ENCODE measurements at regions not wholly inside any gene's neighbourhood (a gene's known extent, or its start where the extent isn't known, plus 50 kb on each side); places are given as distances from the start of the nearest gene placed in this dataset.

DNA sequence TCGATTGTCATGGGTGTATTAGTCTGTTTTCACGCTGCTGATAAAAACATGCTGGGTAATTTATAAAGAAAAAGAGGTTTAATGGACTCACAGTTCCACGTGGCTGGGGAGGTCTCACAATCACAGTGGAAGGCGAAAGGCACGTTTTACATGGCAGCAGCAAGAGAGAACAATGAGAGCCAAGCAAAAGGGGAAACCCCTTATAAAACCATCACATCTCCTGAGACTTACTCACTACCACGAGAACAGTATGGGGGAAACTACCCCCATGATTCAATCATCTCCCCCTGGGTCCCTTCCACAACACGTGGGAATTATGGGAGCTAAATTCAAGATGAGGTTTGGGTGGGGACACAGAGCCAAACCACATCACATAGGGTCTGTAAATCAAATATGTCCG, 167.4 kb upstream of the XYLT1 start:
- Histone ChIP-seq H3K4me3 (ENCODE audit: insufficient read length, low read depth) (no peak overlapping the region), H3K9ac (ENCODE audit: insufficient read length, low read depth) (no peak overlapping the region), H3K27me3 (ENCODE audit: insufficient read depth, insufficient read length) (no peaks in the 10 kb centered on the region), H3K9me3 (ENCODE audit: insufficient read depth, low read length) (no peaks in the 10 kb centered on the region; the same call in 1 of the 2 replicates), H3K4me1 (ENCODE audit: insufficient read depth, insufficient read length) (no peaks in the 10 kb centered on the region), H3K36me3 (ENCODE audit: insufficient read depth, insufficient read length, low read length) (no peaks in the 10 kb centered on the region)
- TF ChIP-seq YY1 (IDR thresholded peaks at IDR 0.05; ENCODE audit: insufficient read depth, insufficient read length) (no peak), SUZ12 (IDR thresholded peaks at IDR 0.05; ENCODE audit: extremely low read depth, insufficient read depth, insufficient read length) (no peak), ZNF274 (IDR thresholded peaks at IDR 0.05; ENCODE audit: low read depth, low read length) (no peak)
- DNase-seq (ENCODE audit: low read depth, low spot score), result no peak

DNA sequence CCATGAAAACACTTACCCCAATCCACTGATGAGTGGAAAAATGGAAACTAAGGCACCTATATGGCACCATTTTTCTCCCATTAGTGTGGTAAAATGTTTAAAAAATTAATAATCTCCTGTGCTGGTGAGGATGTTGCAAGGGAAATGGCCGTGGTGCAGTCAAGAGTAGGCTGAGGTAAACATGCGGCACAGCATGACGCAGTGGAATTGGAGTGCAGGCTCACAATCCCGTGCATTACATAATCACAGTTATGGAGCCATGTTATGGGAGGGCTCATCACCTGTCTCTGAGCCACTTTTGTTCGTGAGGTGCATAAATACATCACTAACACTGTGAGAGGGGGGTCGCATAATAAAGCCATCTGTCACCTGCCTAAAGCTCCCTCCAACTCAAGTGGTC, 164.4 kb upstream of the XYLT1 start:
- no peak for DNase-seq (ENCODE audit: low read depth, low spot score)
- H3K36me3 ChIP-seq (ENCODE audit: insufficient read depth, insufficient read length, low read length), result no peaks in the 10 kb centered on the region

DNA sequence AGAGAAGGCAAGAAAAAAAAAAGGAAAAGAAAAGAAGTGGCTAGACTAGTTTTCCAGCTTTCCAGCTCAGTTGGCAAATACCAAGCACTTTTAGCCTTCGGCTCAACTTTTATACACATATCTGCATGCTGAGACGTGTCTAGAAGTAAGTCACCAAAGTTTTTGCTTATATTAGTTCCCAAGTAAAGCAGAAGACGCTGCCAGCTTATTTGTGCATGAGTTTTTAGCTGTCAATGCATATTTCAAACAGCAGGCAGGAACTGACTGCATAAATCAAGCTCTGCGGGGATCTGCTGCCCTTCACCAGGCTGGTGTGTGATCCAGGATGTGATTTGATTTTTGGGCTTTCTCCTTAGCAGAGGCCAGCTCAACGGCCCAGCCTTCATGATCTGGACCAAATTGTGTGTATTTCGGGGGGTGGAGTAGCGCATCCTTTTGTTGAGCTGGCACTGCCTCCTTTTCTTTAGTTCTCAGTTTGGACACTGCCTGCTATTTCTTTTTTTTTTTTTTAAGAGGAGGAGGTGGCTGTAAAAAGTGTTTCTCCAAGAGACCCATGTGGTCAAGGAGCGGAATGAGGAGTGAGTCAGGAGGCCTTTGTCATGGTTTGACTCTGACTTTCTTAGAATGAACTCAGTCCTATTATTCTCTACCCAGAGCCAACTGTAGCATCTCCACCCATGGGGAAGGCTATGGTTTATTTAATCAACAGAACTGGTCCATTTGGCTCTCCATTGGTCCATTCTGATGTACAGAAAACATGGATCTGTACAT, 162.6 kb upstream of the XYLT1 start:
- Histone ChIP-seq H3K27me3 (ENCODE audit: insufficient read depth, insufficient read length) (no peaks in the 10 kb centered on the region), H3K9ac (ENCODE audit: insufficient read length, low read depth) (no peak overlapping the region), H3K4me1 (ENCODE audit: insufficient read depth, insufficient read length) (no peaks in the 10 kb centered on the region), H3K36me3 (ENCODE audit: insufficient read depth, insufficient read length, low read length) (no peaks in the 10 kb centered on the region), H3K9me3 (ENCODE audit: insufficient read depth, low read length) (no peaks in the 10 kb centered on the region; the same call in 1 of the 2 replicates), H3K4me3 (ENCODE audit: insufficient read length, low read depth) (no peak overlapping the region)
- TF ChIP-seq ZNF274 (IDR thresholded peaks at IDR 0.05; ENCODE audit: low read depth, low read length) (no peak), YY1 (IDR thresholded peaks at IDR 0.05; ENCODE audit: insufficient read depth, insufficient read length) (no peak), SUZ12 (IDR thresholded peaks at IDR 0.05; ENCODE audit: extremely low read depth, insufficient read depth, insufficient read length) (no peak)
- no peak for DNase-seq (ENCODE audit: low read depth, low spot score)

More for the DNA sequence above, 164.4 kb upstream of the XYLT1 start:
- Histone ChIP-seq H3K9me3 (ENCODE audit: insufficient read depth, low read length) (no peaks in the 10 kb centered on the region; the same call in 1 of the 2 replicates), H3K27me3 (ENCODE audit: insufficient read depth, insufficient read length) (no peaks in the 10 kb centered on the region), H3K9ac (ENCODE audit: insufficient read length, low read depth) (no peak overlapping the region), H3K4me3 (ENCODE audit: insufficient read length, low read depth) (no peak overlapping the region), H3K4me1 (ENCODE audit: insufficient read depth, insufficient read length) (no peaks in the 10 kb centered on the region)
- no peak for TF ChIP-seq SUZ12 (IDR thresholded peaks at IDR 0.05; ENCODE audit: extremely low read depth, insufficient read depth, insufficient read length)
- no peak for TF ChIP-seq YY1 (IDR thresholded peaks at IDR 0.05; ENCODE audit: insufficient read depth, insufficient read length)
- TF ChIP-seq ZNF274 (IDR thresholded peaks at IDR 0.05; ENCODE audit: low read depth, low read length), result no peak

DNA sequence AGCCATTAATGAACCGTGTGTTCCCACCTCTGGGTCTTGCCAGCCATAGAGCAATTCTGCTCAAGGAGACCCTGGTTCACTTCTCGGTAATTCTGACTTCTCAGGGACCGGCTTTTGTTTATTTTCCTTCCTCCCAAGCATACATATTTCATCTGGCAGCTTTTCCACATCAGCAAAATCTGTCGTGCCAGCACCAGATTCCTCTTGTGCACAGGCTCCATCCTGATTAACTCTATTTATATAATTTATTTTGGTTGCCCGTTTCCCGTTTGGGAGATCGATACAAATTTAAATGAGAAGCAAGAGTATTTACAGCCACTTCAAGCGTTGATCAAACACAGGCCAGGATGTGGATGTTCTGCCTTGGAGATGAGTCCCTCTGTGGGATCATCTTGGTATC, 161.9 kb upstream of the XYLT1 start:
- H3K36me3 ChIP-seq (ENCODE audit: insufficient read depth, insufficient read length, low read length), result no peaks in the 10 kb centered on the region
- no peaks in the 10 kb centered on the region for H3K4me1 ChIP-seq (ENCODE audit: insufficient read depth, insufficient read length)
- TF ChIP-seq ZNF274 (IDR thresholded peaks at IDR 0.05; ENCODE audit: low read depth, low read length), result no peak
- no peak for TF ChIP-seq YY1 (IDR thresholded peaks at IDR 0.05; ENCODE audit: insufficient read depth, insufficient read length)
- H3K9me3 ChIP-seq (ENCODE audit: insufficient read depth, low read length), result peaks cover 4% of the 10 kb centered on the region
- DNase-seq (ENCODE audit: low read depth, low spot score), result no peak
- no peaks in the 10 kb centered on the region for H3K27me3 ChIP-seq (ENCODE audit: insufficient read depth, insufficient read length)
- no peak overlapping the region for H3K4me3 ChIP-seq (ENCODE audit: insufficient read length, low read depth)
- H3K9ac ChIP-seq (ENCODE audit: insufficient read length, low read depth), result no peak overlapping the region

DNA sequence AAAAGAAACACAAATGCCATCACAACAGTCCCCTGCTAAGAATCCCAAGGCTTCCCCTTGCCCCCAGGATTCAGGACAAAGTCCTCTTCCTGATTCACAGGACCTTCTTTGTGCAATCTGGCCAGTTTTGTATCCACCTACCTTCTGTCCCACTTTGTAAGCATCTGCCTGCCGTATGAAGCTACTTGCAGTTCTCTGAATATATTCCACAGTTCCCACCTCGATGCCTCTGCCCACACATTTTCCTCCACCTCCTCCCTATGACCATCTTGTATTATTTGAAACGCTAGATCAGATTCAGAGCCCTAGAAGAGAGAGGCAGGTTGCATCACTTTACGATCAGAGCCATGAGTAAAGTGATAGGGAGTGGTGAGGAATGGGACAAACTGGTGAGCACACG, 159.2 kb upstream of the XYLT1 start:
- H3K36me3 ChIP-seq (ENCODE audit: insufficient read depth, insufficient read length, low read length), result no peaks in the 10 kb centered on the region

DNA sequence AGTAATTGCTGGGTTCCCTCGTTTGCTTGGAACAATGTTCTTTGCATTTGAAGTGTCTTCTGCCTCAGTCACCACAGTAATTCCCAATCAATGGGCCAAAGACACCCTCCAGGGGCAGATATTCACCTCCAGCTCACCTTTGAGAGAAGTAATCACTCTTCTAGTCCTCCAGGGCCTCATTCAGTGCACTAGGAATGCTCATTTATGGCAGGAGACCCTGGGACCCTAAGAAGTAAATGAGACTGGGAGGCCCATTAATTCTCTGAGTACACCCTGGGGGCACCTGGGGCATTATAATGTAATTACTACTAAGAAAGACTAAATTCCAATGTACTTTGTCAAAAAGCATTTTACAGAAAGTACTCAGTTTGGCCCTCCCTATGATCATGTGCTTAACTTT, 158.2 kb upstream of the XYLT1 start:
- Histone ChIP-seq H3K4me1 (ENCODE audit: insufficient read depth, insufficient read length) (no peaks in the 10 kb centered on the region), H3K36me3 (ENCODE audit: insufficient read depth, insufficient read length, low read length) (no peaks in the 10 kb centered on the region), H3K9ac (ENCODE audit: insufficient read length, low read depth) (no peak overlapping the region), H3K4me3 (ENCODE audit: insufficient read length, low read depth) (no peak overlapping the region), H3K9me3 (ENCODE audit: insufficient read depth, low read length) (peaks cover 27% of the 10 kb centered on the region), H3K27me3 (ENCODE audit: insufficient read depth, insufficient read length) (no peaks in the 10 kb centered on the region)
- DNase-seq (ENCODE audit: low read depth, low spot score), result no peak
- no peak for TF ChIP-seq SUZ12 (IDR thresholded peaks at IDR 0.05; ENCODE audit: extremely low read depth, insufficient read depth, insufficient read length)
- no peak for TF ChIP-seq YY1 (IDR thresholded peaks at IDR 0.05; ENCODE audit: insufficient read depth, insufficient read length)
- no peak for TF ChIP-seq ZNF274 (IDR thresholded peaks at IDR 0.05; ENCODE audit: low read depth, low read length)

More for the DNA sequence above, 159.2 kb upstream of the XYLT1 start:
- DNase-seq (ENCODE audit: low read depth, low spot score), result no peak
- Histone ChIP-seq H3K27me3 (ENCODE audit: insufficient read depth, insufficient read length) (no peaks in the 10 kb centered on the region), H3K9ac (ENCODE audit: insufficient read length, low read depth) (no peak overlapping the region), H3K4me3 (ENCODE audit: insufficient read length, low read depth) (no peak overlapping the region), H3K9me3 (ENCODE audit: insufficient read depth, low read length) (peaks cover 20% of the 10 kb centered on the region), H3K4me1 (ENCODE audit: insufficient read depth, insufficient read length) (no peaks in the 10 kb centered on the region)
- TF ChIP-seq ZNF274 (IDR thresholded peaks at IDR 0.05; ENCODE audit: low read depth, low read length) (no peak), SUZ12 (IDR thresholded peaks at IDR 0.05; ENCODE audit: extremely low read depth, insufficient read depth, insufficient read length) (no peak), YY1 (IDR thresholded peaks at IDR 0.05; ENCODE audit: insufficient read depth, insufficient read length) (no peak)

DNA sequence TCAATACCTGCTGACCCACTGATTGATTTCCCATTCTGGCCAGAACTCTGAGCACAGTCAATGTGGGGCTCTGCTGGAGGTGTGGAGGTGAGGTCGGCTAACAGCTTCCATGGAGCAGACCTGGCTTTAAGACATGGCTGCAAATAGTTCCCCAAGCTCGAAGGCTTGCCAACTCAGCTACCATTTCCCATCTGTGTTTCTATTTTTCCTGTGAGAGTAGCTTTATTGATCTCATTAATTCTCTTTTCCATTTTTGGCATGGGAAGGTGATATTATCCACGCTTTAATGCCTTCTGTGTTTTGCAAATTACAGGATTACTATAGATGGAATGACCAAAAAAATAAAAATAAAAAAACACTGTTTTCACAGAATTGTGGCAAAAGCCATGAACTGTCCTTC, 151.6 kb upstream of the XYLT1 start:
- TF ChIP-seq ZNF274 (IDR thresholded peaks at IDR 0.05; ENCODE audit: low read depth, low read length) (no peak), YY1 (IDR thresholded peaks at IDR 0.05; ENCODE audit: insufficient read depth, insufficient read length) (no peak), SUZ12 (IDR thresholded peaks at IDR 0.05; ENCODE audit: extremely low read depth, insufficient read depth, insufficient read length) (no peak)
- H3K36me3 ChIP-seq (ENCODE audit: insufficient read depth, insufficient read length, low read length), result no peaks in the 10 kb centered on the region

More for the DNA sequence above, 151.6 kb upstream of the XYLT1 start:
- Histone ChIP-seq H3K9me3 (ENCODE audit: insufficient read depth, low read length) (peaks cover 19% of the 10 kb centered on the region), H3K4me3 (ENCODE audit: insufficient read length, low read depth) (no peak overlapping the region), H3K27me3 (ENCODE audit: insufficient read depth, insufficient read length) (no peaks in the 10 kb centered on the region), H3K4me1 (ENCODE audit: insufficient read depth, insufficient read length) (no peaks in the 10 kb centered on the region), H3K9ac (ENCODE audit: insufficient read length, low read depth) (no peak overlapping the region)
- DNase-seq (ENCODE audit: low read depth, low spot score), result no peak
